ENCODE measurements at regions not wholly inside any gene's neighbourhood (a gene's known extent, or its start where the extent isn't known, plus 50 kb on each side); places are given as distances from the start of the nearest gene placed in this dataset.
A peak's percentile ranks its signal among the peaks of the same experiment; 100 is the strongest.

GRCh38 chr10:20956843-20957242 is 59.7 kb upstream of the NEBL start:
- DNase-seq (ENCODE audit: low read depth, low spot score) = no peak
- H3K4me3 ChIP-seq (ENCODE audit: insufficient read length, low read depth) = no peak overlapping the region
- peaks cover 16% of the 10 kb centered on the region; the same call in 1 of the 2 replicates for H3K9me3 ChIP-seq (ENCODE audit: insufficient read depth, low read length)
- H3K4me1 ChIP-seq (ENCODE audit: insufficient read depth, insufficient read length) = no peaks in the 10 kb centered on the region
- no peak overlapping the region for H3K9ac ChIP-seq (ENCODE audit: insufficient read length, low read depth)
- no peaks in the 10 kb centered on the region for H3K27me3 ChIP-seq (ENCODE audit: insufficient read depth, insufficient read length)
- TF ChIP-seq SUZ12 (IDR thresholded peaks at IDR 0.05; ENCODE audit: extremely low read depth, insufficient read depth, insufficient read length) (no peak), ZNF274 (IDR thresholded peaks at IDR 0.05; ENCODE audit: low read depth, low read length) (no peak), YY1 (IDR thresholded peaks at IDR 0.05; ENCODE audit: insufficient read depth, insufficient read length) (no peak)
- H3K36me3 ChIP-seq (ENCODE audit: insufficient read depth, insufficient read length, low read length) = no peaks in the 10 kb centered on the region

DNA sequence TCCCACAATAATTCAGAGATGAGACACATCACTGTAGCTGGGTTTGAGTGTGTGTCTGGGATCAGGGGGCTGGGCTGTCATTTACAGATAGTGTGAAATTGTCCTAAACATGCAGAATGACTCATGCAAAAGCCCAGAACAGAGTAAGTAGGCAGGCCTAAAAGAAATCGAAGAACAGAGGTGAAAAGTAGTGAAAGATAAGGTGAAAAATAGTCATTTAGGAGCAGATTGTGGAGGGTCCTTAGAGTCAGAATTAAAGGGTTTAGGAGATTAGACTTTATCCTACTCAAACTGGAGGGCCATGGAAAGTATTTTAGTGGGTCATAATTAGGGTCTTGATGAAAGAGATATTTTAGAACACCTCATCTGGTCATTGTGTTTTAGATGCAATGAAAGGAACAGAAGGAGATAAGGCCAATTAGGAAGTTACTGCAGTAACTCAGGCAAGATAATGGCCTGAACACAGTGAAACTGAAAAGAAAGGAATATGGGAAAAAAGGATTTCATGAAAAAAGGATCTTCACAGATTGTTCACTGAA is 58.3 kb upstream of the NEBL start:
- Histone ChIP-seq H3K4me3 (ENCODE audit: insufficient read length, low read depth) (no peak overlapping the region), H3K27me3 (ENCODE audit: insufficient read depth, insufficient read length) (no peaks in the 10 kb centered on the region), H3K4me1 (ENCODE audit: insufficient read depth, insufficient read length) (no peaks in the 10 kb centered on the region), H3K9ac (ENCODE audit: insufficient read length, low read depth) (no peak overlapping the region), H3K36me3 (ENCODE audit: insufficient read depth, insufficient read length, low read length) (no peaks in the 10 kb centered on the region), H3K9me3 (ENCODE audit: insufficient read depth, low read length) (peaks cover 16% of the 10 kb centered on the region; the same call in 1 of the 2 replicates)
- TF ChIP-seq ZNF274 (IDR thresholded peaks at IDR 0.05; ENCODE audit: low read depth, low read length) = no peak
- TF ChIP-seq YY1 (IDR thresholded peaks at IDR 0.05; ENCODE audit: insufficient read depth, insufficient read length) = no peak
- no peak for TF ChIP-seq SUZ12 (IDR thresholded peaks at IDR 0.05; ENCODE audit: extremely low read depth, insufficient read depth, insufficient read length)
- no peak for DNase-seq (ENCODE audit: low read depth, low spot score)

DNA sequence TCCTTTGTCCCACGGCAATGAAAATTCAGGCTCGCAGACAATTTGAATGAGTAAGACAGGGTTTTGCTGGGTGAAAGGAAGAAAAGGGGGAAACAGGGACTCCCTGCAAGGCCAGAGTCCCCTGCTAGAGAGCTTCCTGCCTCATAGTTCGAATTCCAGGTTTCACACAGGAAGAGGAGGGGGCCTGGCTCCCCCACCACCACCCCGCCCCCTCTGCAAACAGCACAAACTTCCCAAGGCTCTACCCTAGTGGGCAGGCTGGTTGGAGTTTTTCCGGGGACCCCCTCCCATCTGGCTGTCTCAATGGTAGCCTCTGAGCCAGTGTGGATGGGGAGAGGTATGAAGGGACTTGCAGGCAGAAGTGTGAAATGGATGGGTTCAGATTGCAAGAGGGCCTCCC is 57.4 kb upstream of the NEBL start:
- peak; percentile 57 for DNase-seq (ENCODE audit: low read depth, low spot score)

GRCh38 chr10:20953120-20953519 is 56.0 kb upstream of the NEBL start:
- DNase-seq (ENCODE audit: low read depth, low spot score) = no peak
- no peaks in the 10 kb centered on the region for H3K27me3 ChIP-seq (ENCODE audit: insufficient read depth, insufficient read length)
- no peak overlapping the region for H3K4me3 ChIP-seq (ENCODE audit: insufficient read length, low read depth)
- H3K9ac ChIP-seq (ENCODE audit: insufficient read length, low read depth) = no peak overlapping the region
- no peaks in the 10 kb centered on the region for H3K4me1 ChIP-seq (ENCODE audit: insufficient read depth, insufficient read length)
- H3K36me3 ChIP-seq (ENCODE audit: insufficient read depth, insufficient read length, low read length) = no peaks in the 10 kb centered on the region
- peaks cover 16% of the 10 kb centered on the region; the same call in 1 of the 2 replicates for H3K9me3 ChIP-seq (ENCODE audit: insufficient read depth, low read length)
- TF ChIP-seq SUZ12 (IDR thresholded peaks at IDR 0.05; ENCODE audit: extremely low read depth, insufficient read depth, insufficient read length) = no peak
- TF ChIP-seq YY1 (IDR thresholded peaks at IDR 0.05; ENCODE audit: insufficient read depth, insufficient read length) = no peak
- TF ChIP-seq ZNF274 (IDR thresholded peaks at IDR 0.05; ENCODE audit: low read depth, low read length) = no peak

More for the DNA sequence above, 57.4 kb upstream of the NEBL start:
- H3K9ac ChIP-seq (ENCODE audit: insufficient read length, low read depth) = no peak overlapping the region
- H3K4me1 ChIP-seq (ENCODE audit: insufficient read depth, insufficient read length) = no peaks in the 10 kb centered on the region
- no peaks in the 10 kb centered on the region for H3K27me3 ChIP-seq (ENCODE audit: insufficient read depth, insufficient read length)
- peaks cover 16% of the 10 kb centered on the region; the same call in 1 of the 2 replicates for H3K9me3 ChIP-seq (ENCODE audit: insufficient read depth, low read length)
- no peaks in the 10 kb centered on the region for H3K36me3 ChIP-seq (ENCODE audit: insufficient read depth, insufficient read length, low read length)
- TF ChIP-seq ZNF274 (IDR thresholded peaks at IDR 0.05; ENCODE audit: low read depth, low read length) (no peak), YY1 (IDR thresholded peaks at IDR 0.05; ENCODE audit: insufficient read depth, insufficient read length) (no peak), SUZ12 (IDR thresholded peaks at IDR 0.05; ENCODE audit: extremely low read depth, insufficient read depth, insufficient read length) (no peak)
- no peak overlapping the region for H3K4me3 ChIP-seq (ENCODE audit: insufficient read length, low read depth)

DNA sequence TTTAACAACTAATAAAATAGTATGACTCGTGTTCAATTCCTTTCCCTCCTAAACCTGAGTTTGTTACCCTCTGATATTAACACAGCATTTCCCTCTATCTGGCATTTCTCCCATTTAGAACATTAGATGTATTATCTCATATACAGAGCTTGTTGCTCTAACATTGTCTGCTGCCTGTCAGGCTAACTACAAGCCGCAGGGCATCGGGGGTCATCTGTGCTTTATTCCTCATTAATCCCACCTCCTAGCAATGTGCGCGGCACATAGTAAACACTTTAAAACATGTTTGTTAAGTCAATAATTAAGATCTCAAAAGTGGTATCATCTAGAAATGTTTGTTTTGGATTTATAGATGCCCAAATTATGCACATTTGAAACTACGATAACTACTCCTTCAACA is 52.9 kb upstream of the NEBL start:
- TF ChIP-seq SUZ12 (IDR thresholded peaks at IDR 0.05; ENCODE audit: extremely low read depth, insufficient read depth, insufficient read length) (no peak), YY1 (IDR thresholded peaks at IDR 0.05; ENCODE audit: insufficient read depth, insufficient read length) (no peak), ZNF274 (IDR thresholded peaks at IDR 0.05; ENCODE audit: low read depth, low read length) (no peak)

GRCh38 chr10:20948686-20949327 is 51.7 kb upstream of the NEBL start:
- Histone ChIP-seq H3K27me3 (ENCODE audit: insufficient read depth, insufficient read length) (no peaks in the 10 kb centered on the region), H3K9ac (ENCODE audit: insufficient read length, low read depth) (no peak overlapping the region), H3K4me3 (ENCODE audit: insufficient read length, low read depth) (no peak overlapping the region), H3K4me1 (ENCODE audit: insufficient read depth, insufficient read length) (no peaks in the 10 kb centered on the region), H3K36me3 (ENCODE audit: insufficient read depth, insufficient read length, low read length) (no peaks in the 10 kb centered on the region), H3K9me3 (ENCODE audit: insufficient read depth, low read length) (peaks cover 8% of the 10 kb centered on the region; the same call in 1 of the 2 replicates)
- DNase-seq (ENCODE audit: low read depth, low spot score) = no peak
- TF ChIP-seq YY1 (IDR thresholded peaks at IDR 0.05; ENCODE audit: insufficient read depth, insufficient read length) (no peak), SUZ12 (IDR thresholded peaks at IDR 0.05; ENCODE audit: extremely low read depth, insufficient read depth, insufficient read length) (no peak), ZNF274 (IDR thresholded peaks at IDR 0.05; ENCODE audit: low read depth, low read length) (no peak)

More for the DNA sequence above, 52.9 kb upstream of the NEBL start:
- H3K9me3 ChIP-seq (ENCODE audit: insufficient read depth, low read length) = peaks cover 16% of the 10 kb centered on the region; the same call in 1 of the 2 replicates
- no peak overlapping the region for H3K9ac ChIP-seq (ENCODE audit: insufficient read length, low read depth)
- H3K4me3 ChIP-seq (ENCODE audit: insufficient read length, low read depth) = no peak overlapping the region
- no peaks in the 10 kb centered on the region for H3K27me3 ChIP-seq (ENCODE audit: insufficient read depth, insufficient read length)
- no peaks in the 10 kb centered on the region for H3K36me3 ChIP-seq (ENCODE audit: insufficient read depth, insufficient read length, low read length)
- no peak for DNase-seq (ENCODE audit: low read depth, low spot score)
- H3K4me1 ChIP-seq (ENCODE audit: insufficient read depth, insufficient read length) = no peaks in the 10 kb centered on the region

All from NT2/D1 (cell line).